ENCODE measurements at regions not wholly inside any gene's neighbourhood (a gene's known extent, or its start where the extent isn't known, plus 50 kb on each side); places are given as distances from the start of the nearest gene placed in this dataset.

GRCh38 chr22:23446796-23447350, 133.2 kb downstream of the IGLL1 start:
- TF ChIP-seq CEBPB (IDR thresholded peaks at IDR 0.05) (no peak), PBX3 (IDR thresholded peaks at IDR 0.05) (no peak), CTCF (IDR thresholded peaks at IDR 0.05) (no peak), CHD2 (IDR thresholded peaks at IDR 0.05; ENCODE audit: low read length, partially characterized antibody) (no peak), POLR2A (IDR thresholded peaks at IDR 0.05; ENCODE audit: low read length) (no peak), HMGXB4 (CRISPR knock-in tag; IDR thresholded peaks at IDR 0.05; ENCODE audit: borderline replicate concordance) (no peak), HOXA7 (CRISPR knock-in tag; IDR thresholded peaks at IDR 0.05) (no peak), USF2 (IDR thresholded peaks at IDR 0.05) (no peak), ZSCAN20 (CRISPR knock-in tag; IDR thresholded peaks at IDR 0.05) (no peak), BCL3 (IDR thresholded peaks at IDR 0.05) (no peak), MAX (IDR thresholded peaks at IDR 0.05) (no peak), REST (IDR thresholded peaks at IDR 0.05) (no peak), ZFP36 (IDR thresholded peaks at IDR 0.05; ENCODE audit: borderline replicate concordance, partially characterized antibody) (no peak)

Measured in A549 (cell line).